PFSK-1 (cell line): ENCODE measurements at regions not wholly inside any gene's neighbourhood (a gene's known extent, or its start where the extent isn't known, plus 50 kb on each side); places are given as distances from the start of the nearest gene placed in this dataset.

Source experiments
- FOXP2 ChIP-seq: optimal IDR thresholded peaks from 2 replicates; pipeline ENCODE3; 2011; ENCODE audit warnings: borderline replicate concordance, control low read depth, inconsistent platforms; ENCODE audit not compliant: insufficient read depth; ENCODE audit errors: extremely low read length, extremely low read depth
- SIN3A ChIP-seq: IDR thresholded peaks from 2 replicates; pipeline ENCODE4 v1.6.1; 2012; ENCODE audit warnings: mild to moderate bottlenecking, low read length, moderate library complexity, borderline replicate concordance; ENCODE audit not compliant: insufficient read depth

DNA sequence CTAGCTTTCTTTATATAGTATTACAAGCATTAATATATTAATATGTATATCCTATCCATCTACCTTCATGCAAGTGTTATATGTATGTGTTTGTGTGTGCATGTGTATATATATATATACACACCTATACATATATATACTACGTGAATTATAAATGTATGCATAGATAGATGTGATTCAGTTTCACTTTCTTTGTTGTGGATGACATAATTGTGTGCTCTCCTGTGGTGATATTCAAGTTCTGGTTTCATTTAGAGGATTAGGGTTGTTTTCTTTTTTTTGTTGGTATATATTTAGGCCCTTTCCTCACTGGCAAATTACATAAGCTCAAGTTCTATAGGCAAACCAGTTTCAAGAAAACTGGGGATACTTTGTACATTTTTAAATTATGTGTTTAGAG, 225.7 kb upstream of the FANCL start:
- no peak for TF ChIP-seq FOXP2
- no peak for TF ChIP-seq SIN3A
